ENCODE measurements at regions not wholly inside any gene's neighbourhood (a gene's known extent, or its start where the extent isn't known, plus 50 kb on each side); places are given as distances from the start of the nearest gene placed in this dataset.

DNA sequence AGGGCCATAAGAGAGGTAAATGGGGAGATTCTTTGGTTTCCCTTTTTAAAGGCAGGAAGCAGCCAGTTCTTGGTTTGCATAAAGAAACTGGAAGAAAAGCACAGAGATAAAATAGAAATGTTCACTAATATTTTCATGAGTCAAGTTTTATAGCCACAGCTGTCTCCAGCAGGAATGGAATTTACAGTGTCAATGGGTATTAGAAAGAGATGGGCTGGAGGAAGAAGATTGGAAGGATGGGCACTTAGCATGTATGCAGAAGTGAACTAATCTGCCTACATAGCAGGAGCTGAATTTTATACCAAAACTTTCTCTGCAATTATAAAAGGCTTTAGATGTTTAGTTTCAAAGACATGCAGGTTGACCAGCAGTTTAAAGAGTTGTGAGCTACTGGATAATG is 521.9 kb upstream of the GOLIM4 start:
- no TSS peak for BruUV-seq (replicated peaks)
- H3K27me3 Mint-ChIP-seq (ENCODE audit: insufficient read depth, unreplicated experiment), result peaks cover 77% of the 10 kb centered on the region
- H3K36me3 Mint-ChIP-seq (ENCODE audit: insufficient read depth, unreplicated experiment), result no peaks in the 10 kb centered on the region
- TF ChIP-seq, protein P1, sequence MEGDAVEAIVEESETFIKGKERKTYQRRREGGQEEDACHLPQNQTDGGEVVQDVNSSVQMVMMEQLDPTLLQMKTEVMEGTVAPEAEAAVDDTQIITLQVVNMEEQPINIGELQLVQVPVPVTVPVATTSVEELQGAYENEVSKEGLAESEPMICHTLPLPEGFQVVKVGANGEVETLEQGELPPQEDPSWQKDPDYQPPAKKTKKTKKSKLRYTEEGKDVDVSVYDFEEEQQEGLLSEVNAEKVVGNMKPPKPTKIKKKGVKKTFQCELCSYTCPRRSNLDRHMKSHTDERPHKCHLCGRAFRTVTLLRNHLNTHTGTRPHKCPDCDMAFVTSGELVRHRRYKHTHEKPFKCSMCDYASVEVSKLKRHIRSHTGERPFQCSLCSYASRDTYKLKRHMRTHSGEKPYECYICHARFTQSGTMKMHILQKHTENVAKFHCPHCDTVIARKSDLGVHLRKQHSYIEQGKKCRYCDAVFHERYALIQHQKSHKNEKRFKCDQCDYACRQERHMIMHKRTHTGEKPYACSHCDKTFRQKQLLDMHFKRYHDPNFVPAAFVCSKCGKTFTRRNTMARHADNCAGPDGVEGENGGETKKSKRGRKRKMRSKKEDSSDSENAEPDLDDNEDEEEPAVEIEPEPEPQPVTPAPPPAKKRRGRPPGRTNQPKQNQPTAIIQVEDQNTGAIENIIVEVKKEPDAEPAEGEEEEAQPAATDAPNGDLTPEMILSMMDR (IDR thresholded peaks at IDR 0.05; ENCODE audit: unreplicated experiment), result no peak
- intact Hi-C loops (cut with micrococcal nuclease), result no loop called here
- H3K4me3 Mint-ChIP-seq (ENCODE audit: unreplicated experiment), result no peak overlapping the region
- H3K4me1 Mint-ChIP-seq (ENCODE audit: insufficient read depth, unreplicated experiment), result no peaks in the 10 kb centered on the region
- H3K9me3 Mint-ChIP-seq (ENCODE audit: unreplicated experiment), result no peaks in the 10 kb centered on the region
- CTCF ChIA-PET, result no interaction called here
- POLR2A ChIA-PET, result no interaction called here
- no peak overlapping the region for H3K27ac Mint-ChIP-seq (ENCODE audit: low read depth, unreplicated experiment)
- DNase-seq (ENCODE audit: unreplicated experiment), result no peak

DNA sequence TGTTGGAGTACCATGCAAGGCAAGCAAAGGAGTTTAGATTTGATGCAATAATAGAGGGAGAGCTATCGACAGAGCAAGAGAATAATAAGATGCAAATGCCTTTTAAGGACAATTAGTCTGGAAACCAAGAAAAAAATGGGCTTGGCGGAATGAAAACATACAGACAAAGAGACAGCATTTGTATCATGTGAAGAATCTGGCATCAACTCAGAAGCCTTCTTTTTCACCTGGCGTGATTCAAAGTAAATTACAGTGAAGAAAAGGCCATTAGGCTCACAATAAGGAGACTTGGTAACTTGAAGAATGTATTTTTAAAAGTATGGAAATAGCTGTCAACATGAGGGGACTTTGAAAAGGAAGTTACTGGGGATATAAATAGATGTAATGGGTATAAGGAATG is 521.2 kb upstream of the GOLIM4 start:
- no peaks in the 10 kb centered on the region for H3K9me3 Mint-ChIP-seq (ENCODE audit: unreplicated experiment)
- intact Hi-C loops (cut with micrococcal nuclease), result no loop called here
- TF ChIP-seq, protein P1 (IDR thresholded peaks at IDR 0.05; ENCODE audit: unreplicated experiment), result no peak
- H3K4me3 Mint-ChIP-seq (ENCODE audit: unreplicated experiment), result no peak overlapping the region
- H3K27me3 Mint-ChIP-seq (ENCODE audit: insufficient read depth, unreplicated experiment), result peaks cover 80% of the 10 kb centered on the region
- no peak for DNase-seq (ENCODE audit: unreplicated experiment)
- no peak overlapping the region for H3K27ac Mint-ChIP-seq (ENCODE audit: low read depth, unreplicated experiment)
- ChIA-PET POLR2A (no interaction called here), CTCF (interaction anchor here (0.7 kb wide), 1 partner anchor 56 kb away, joined by 3 read pairs; no protein-coding TSS in a partner anchor)
- no TSS peak for BruUV-seq (replicated peaks)
- H3K4me1 Mint-ChIP-seq (ENCODE audit: insufficient read depth, unreplicated experiment), result no peaks in the 10 kb centered on the region
- no peaks in the 10 kb centered on the region for H3K36me3 Mint-ChIP-seq (ENCODE audit: insufficient read depth, unreplicated experiment)

DNA sequence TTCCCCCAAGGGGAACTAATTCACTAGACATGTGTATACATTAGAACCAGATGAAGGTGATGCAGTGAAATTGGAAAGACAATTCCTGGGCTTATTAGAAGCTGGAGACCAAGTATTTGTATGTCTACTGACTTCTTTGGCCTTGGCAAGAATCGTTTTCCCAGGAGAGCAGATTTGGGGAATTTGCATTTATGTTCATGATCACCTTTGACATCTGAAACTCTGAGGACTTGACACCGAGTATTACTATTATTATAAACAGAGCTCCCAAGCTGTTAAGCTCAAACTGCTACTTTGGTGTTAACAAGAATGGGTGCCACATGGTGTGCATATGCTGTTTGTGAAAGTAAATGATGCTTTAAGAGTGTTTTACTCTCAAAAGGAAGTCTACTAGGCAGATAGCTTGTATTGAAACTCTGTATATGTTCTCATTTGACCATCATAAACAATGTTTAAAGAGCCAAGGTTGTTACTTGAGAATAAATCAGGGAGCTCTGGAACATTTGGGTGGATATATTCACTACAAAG is 519.8 kb upstream of the GOLIM4 start:
- TF ChIP-seq, protein P1 (IDR thresholded peaks at IDR 0.05; ENCODE audit: unreplicated experiment), result no peak
- ChIA-PET CTCF (no interaction called here), POLR2A (no interaction called here)
- DNase-seq (ENCODE audit: unreplicated experiment), result no peak
- no TSS peak for BruUV-seq (replicated peaks)
- Mint-ChIP-seq H3K36me3 (ENCODE audit: insufficient read depth, unreplicated experiment) (no peaks in the 10 kb centered on the region), H3K27ac (ENCODE audit: low read depth, unreplicated experiment) (no peak overlapping the region), H3K27me3 (ENCODE audit: insufficient read depth, unreplicated experiment) (peaks cover 94% of the 10 kb centered on the region), H3K9me3 (ENCODE audit: unreplicated experiment) (no peaks in the 10 kb centered on the region), H3K4me3 (ENCODE audit: unreplicated experiment) (no peak overlapping the region), H3K4me1 (ENCODE audit: insufficient read depth, unreplicated experiment) (no peaks in the 10 kb centered on the region)
- intact Hi-C loops (cut with micrococcal nuclease), result no loop called here

DNA sequence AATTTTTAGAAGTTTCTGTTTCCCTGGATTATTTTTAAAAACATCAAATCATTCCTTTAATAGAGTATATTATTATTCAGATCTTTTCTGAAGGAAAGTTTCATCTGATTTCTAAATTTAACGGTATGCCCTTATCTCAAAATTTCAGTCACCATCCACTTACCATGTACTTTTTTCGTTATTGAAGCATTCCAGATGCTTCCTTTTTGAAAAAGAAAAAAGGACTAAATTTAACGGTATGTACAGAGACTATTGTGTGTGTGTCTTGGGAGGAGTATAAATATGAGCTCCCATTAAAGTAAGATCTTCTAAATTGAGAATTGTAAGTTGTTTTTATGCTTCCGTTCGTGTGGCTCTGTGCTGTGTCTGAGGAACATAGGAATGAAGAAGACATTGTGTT is 517.4 kb upstream of the GOLIM4 start:
- CTCF ChIA-PET, result interaction anchor here (0.6 kb wide), 2 partner anchors 278 to 409 kb away, joined by 3 read pairs; no protein-coding TSS in a partner anchor
- Mint-ChIP-seq H3K4me3 (ENCODE audit: unreplicated experiment) (no peak overlapping the region), H3K27me3 (ENCODE audit: insufficient read depth, unreplicated experiment) (peaks cover 92% of the 10 kb centered on the region), H3K27ac (ENCODE audit: low read depth, unreplicated experiment) (no peak overlapping the region), H3K4me1 (ENCODE audit: insufficient read depth, unreplicated experiment) (no peaks in the 10 kb centered on the region), H3K9me3 (ENCODE audit: unreplicated experiment) (no peaks in the 10 kb centered on the region), H3K36me3 (ENCODE audit: insufficient read depth, unreplicated experiment) (no peaks in the 10 kb centered on the region)
- POLR2A ChIA-PET, result interaction anchor here (0.6 kb wide), 1 partner anchor 54 kb away, joined by 3 read pairs; no protein-coding TSS in a partner anchor
- DNase-seq (ENCODE audit: unreplicated experiment), result no peak
- TF ChIP-seq, protein P1 (IDR thresholded peaks at IDR 0.05; ENCODE audit: unreplicated experiment), result no peak
- no TSS peak for BruUV-seq (replicated peaks)
- intact Hi-C loops (cut with micrococcal nuclease), result no loop called here
